Heart left ventricle (tissue), 16 donors: ENCODE measurements at regions not wholly inside any gene's neighbourhood (a gene's known extent, or its start where the extent isn't known, plus 50 kb on each side); places are given as distances from the start of the nearest gene placed in this dataset.

Experiments used
- ATAC-seq, 4 donors: fragments of 200-7000 bp; cut with Tn5 transposase; one replicate each; pipeline ENCODE4 v1.9.1; 2020 to 2022; ENCODE audit warnings: moderate library complexity in 4 of 4, mild to moderate bottlenecking in 3 of 4, moderate number of reproducible peaks in 1 of 4
- DNase-seq, 5 donors: peaks; one replicate each; pipeline ENCODE4 v3.0.0-alpha.2; 2020
- H3K27ac ChIP-seq, 12 donors: fragments of 200-600 bp; sonication (generic) in 4 of 12; one replicate each; pipeline versions ENCODE4 v1.5.0 to v1.8.0; 2016 to 2022; ENCODE audit warnings: mild to moderate bottlenecking in 2 of 12
- H3K27me3 ChIP-seq, 9 donors: fragments of 200-600 bp; sonication (generic) in 2 of 9; one replicate each; pipeline versions ENCODE4 v1.5.1 to v1.8.0; 2016 to 2022; ENCODE audit warnings: mild to moderate bottlenecking in 3 of 9
- H3K36me3 ChIP-seq, 9 donors: fragments of 200-600 bp; sonication (generic) in 2 of 9; one replicate each; pipeline versions ENCODE4 v1.5.0 to v1.8.0; 2018 to 2022; ENCODE audit warnings: mild to moderate bottlenecking in 2 of 9
- H3K4me1 ChIP-seq, 12 donors: fragments of 200-600 bp; sonication (generic) in 4 of 12; one replicate each; pipeline versions ENCODE4 v1.5.0 to v1.8.0; 2016 to 2022; ENCODE audit warnings: mild to moderate bottlenecking in 3 of 12
- H3K4me3 ChIP-seq, 12 donors: fragments of 200-600 bp; sonication (generic) in 4 of 12; one replicate each; pipeline versions ENCODE4 v1.5.0 to v1.8.0; 2017 to 2022; ENCODE audit warnings: mild to moderate bottlenecking in 9 of 12, moderate library complexity in 4 of 12
- H3K9me3 ChIP-seq, 12 donors: fragments of 200-600 bp; sonication (generic) in 4 of 12; one replicate each; pipeline versions ENCODE4 v1.5.0 to v1.8.0; 2016 to 2022; ENCODE audit warnings: mild to moderate bottlenecking in 1 of 12
- CTCF ChIP-seq, 12 donors: fragments of 200-600 bp; sonication (generic) in 4 of 12; IDR thresholded peaks; one replicate each; pipeline versions ENCODE4 v1.5.0 to v1.8.0; 2018 to 2022; ENCODE audit warnings: antibody characterized with exemption in 12 of 12, mild to moderate bottlenecking in 5 of 12
- POLR2A ChIP-seq, 2 donors: fragments of 450-650 bp; IDR thresholded peaks; one replicate each; pipeline ENCODE4 v1.6.1; 2017; ENCODE audit warnings: antibody characterized with exemption in 2 of 2, mild to moderate bottlenecking in 2 of 2, moderate library complexity in 2 of 2
- WGBS, 4 donors: extraction: QIAGEN DNeasy Blood & Tissue Kit in 2 of 4; methylation state at CpG; one replicate each; pipeline versions ENCODE4 v1.1.5 to v1.1.7; 2013 to 2018; 5-methylcytosine and 5-hydroxymethylcytosine counted together
- intact Hi-C, 10 donors: fragments of 100-400 bp; cut with DNase I; formaldehyde crosslinking; loops; one replicate each; pipeline versions ENCODE4 v1.11.1 to v1.14.2; 2022
- donor health status: ischemic (EF 13 %, LVEDD 7.1; RV severe dilation, severe dysfunction).
- donor health status: healthy with polysubstance abuse.
- donor health status: DM: no; HTN: yes; CAD: no.
- donor health status: DM: no; HTN: no; CAD: no.
- donor health status: ischemic (EF 25% LVEDD 6.9; RV normal size, moderate dysfunction).
- donor health status: ischemic (EF 25% LVEDD 5.7; RV mildly dilated, moderate dysfunction).
- donor health status: healthy.
- donor health status: DM: yes; HTN: yes; CAD: no.
- donor health status: ischemic (EF 35%, LVEDD 5.7; RV mildly dilated, moderate dysfunction).
- donor health status: nonischemic (EF 11% LVEDD 7.7; RV severe dilation, severe dysfunction).
- donor health status: DM: yes; HTN: yes; CAD: no.
- donor health status: PGD.
- donor health status: ischemic (EF 29% LVEDD 5.4; RV normal size, mild dysfunction).
- donor health status: nonischemic (EF 23%, LVEDD 6.1; RV moderate dilation, normal function).

GRCh38 chr3:18772699-18773305 is 347.7 kb upstream of the SATB1 start:
- Histone ChIP-seq H3K36me3 (no peaks in the 10 kb centered on the region), H3K4me1 (no peaks in the 10 kb centered on the region), H3K27me3 (no peaks in the 10 kb centered on the region), H3K27ac (no peak overlapping the region), H3K4me3 (no peak overlapping the region), H3K9me3 (no peaks in the 10 kb centered on the region)
- DNase-seq, result no peak
- intact Hi-C loops, result no loop called here
- ATAC-seq, result no peak
- TF ChIP-seq CTCF (IDR thresholded peaks at IDR 0.05), result no peak
- TF ChIP-seq POLR2A (IDR thresholded peaks at IDR 0.05), result no peak

- Histone ChIP-seq H3K27ac (no peak overlapping the region), H3K36me3 (no peaks in the 10 kb centered on the region), H3K27me3 (no peaks in the 10 kb centered on the region), H3K4me1 (no peaks in the 10 kb centered on the region), H3K4me3 (no peak overlapping the region), H3K9me3 (no peaks in the 10 kb centered on the region)
- no peak for DNase-seq
- ATAC-seq, result no peak
- intact Hi-C loops, result no loop called here
- 82 to 100% (median 90%) methylated on average over 1 of the region's 1 CpG for WGBS, 4 donors
- no peak for TF ChIP-seq CTCF (IDR thresholded peaks at IDR 0.05)
- no peak for TF ChIP-seq POLR2A (IDR thresholded peaks at IDR 0.05)
Measured at GRCh38 chr3:18771931-18772330, 346.8 kb upstream of the SATB1 start.

- Histone ChIP-seq H3K9me3 (no peaks in the 10 kb centered on the region), H3K27me3 (no peaks in the 10 kb centered on the region), H3K27ac (no peak overlapping the region), H3K36me3 (no peaks in the 10 kb centered on the region), H3K4me3 (no peak overlapping the region), H3K4me1 (no peaks in the 10 kb centered on the region)
- intact Hi-C loops, result no loop called here
- TF ChIP-seq POLR2A (IDR thresholded peaks at IDR 0.05), result no peak
- TF ChIP-seq CTCF (IDR thresholded peaks at IDR 0.05), result no peak
- no peak for DNase-seq
- WGBS, 4 donors, result 53 to 95% (median 79%) methylated on average over 2 of the region's 2 CpGs
- no peak for ATAC-seq
Measured at GRCh38 chr3:18770800-18771199, 345.7 kb upstream of the SATB1 start.

- DNase-seq, result no peak
- no peaks in the 10 kb centered on the region for H3K9me3 ChIP-seq
- no peak overlapping the region for H3K27ac ChIP-seq
- H3K36me3 ChIP-seq, result no peaks in the 10 kb centered on the region
- no peaks in the 10 kb centered on the region for H3K27me3 ChIP-seq
- no peaks in the 10 kb centered on the region for H3K4me1 ChIP-seq
- no peak overlapping the region for H3K4me3 ChIP-seq
- intact Hi-C loops, result loop anchor here in 1 of 10 donors (10.0 kb wide), 1 partner anchor 203 kb away; no protein-coding TSS in a partner anchor
- 82 to 93% (median 85%) methylated on average over 6 of the region's 6 CpGs for WGBS, 4 donors
- TF ChIP-seq POLR2A (IDR thresholded peaks at IDR 0.05) (no peak), CTCF (IDR thresholded peaks at IDR 0.05) (no peak)
- ATAC-seq, result no peak
Measured at GRCh38 chr3:18767756-18768303, 342.7 kb upstream of the SATB1 start.
